ENCODE measurements at regions not wholly inside any gene's neighbourhood (a gene's known extent, or its start where the extent isn't known, plus 50 kb on each side); places are given as distances from the start of the nearest gene placed in this dataset.

GRCh38 chr10:88120075-88120474 is 256.6 kb downstream of the PTEN start:
- no peak for TF ChIP-seq TCF12 (IDR thresholded peaks at IDR 0.05; ENCODE audit: low read depth)
- TF ChIP-seq NFIC (IDR thresholded peaks at IDR 0.05) = no peak
- TF ChIP-seq TAF1 (IDR thresholded peaks at IDR 0.05; ENCODE audit: low read depth) = no peak
- no peak for TF ChIP-seq MAX (IDR thresholded peaks at IDR 0.05)
- TF ChIP-seq REST (IDR thresholded peaks at IDR 0.05; ENCODE audit: low read depth) = no peak
- no peak for TF ChIP-seq TEAD4 (IDR thresholded peaks at IDR 0.05)
- no peak for TF ChIP-seq ZBTB7A (IDR thresholded peaks at IDR 0.05; ENCODE audit: low read depth)
- TF ChIP-seq FOXM1 (IDR thresholded peaks at IDR 0.05; ENCODE audit: borderline replicate concordance, low read depth) = no peak
- TF ChIP-seq EGR1 (IDR thresholded peaks at IDR 0.05) = no peak

Data from Ishikawa (cell line).